ENCODE measurements at regions not wholly inside any gene's neighbourhood (a gene's known extent, or its start where the extent isn't known, plus 50 kb on each side); places are given as distances from the start of the nearest gene placed in this dataset.
A peak's percentile ranks its signal among the peaks of the same experiment; 100 is the strongest.

DNA sequence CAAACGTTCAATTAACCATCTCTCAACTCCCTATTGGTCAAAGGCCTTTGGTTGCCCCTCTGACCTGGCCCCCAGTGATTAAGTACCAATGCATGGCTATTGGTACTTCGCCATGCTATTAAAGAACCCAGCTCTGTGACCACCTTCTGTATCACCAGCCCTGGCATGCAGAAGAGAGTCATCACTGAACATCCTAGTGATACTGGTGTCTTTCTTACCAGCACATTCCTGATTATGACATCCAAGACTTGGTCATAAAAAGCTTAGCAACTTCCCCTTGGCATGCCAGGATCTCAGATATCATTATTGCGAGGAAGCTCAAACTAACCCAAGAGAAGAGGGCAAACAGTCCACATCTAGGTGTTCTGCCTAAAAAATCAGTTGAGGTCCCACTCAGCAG lies 122.3 kb upstream of the OTUD4 start:
- H3K9me3 ChIP-seq (ENCODE audit: control insufficient read depth, insufficient read depth, low read length) = no peaks in the 10 kb centered on the region
- no peaks in the 10 kb centered on the region for H3K27me3 ChIP-seq (ENCODE audit: control insufficient read depth, insufficient read depth, low read length)
- DNase-seq (ENCODE audit: low read depth in 4 of 6, low spot score in 6 of 6) = no peak
- H3K4me3 ChIP-seq (ENCODE audit: low read depth, low read length) = no peak overlapping the region
- H3K4me1 ChIP-seq (ENCODE audit: control insufficient read depth, insufficient read depth, low read length) = no peaks in the 10 kb centered on the region
- 89% methylated on average over 3 of the region's 3 CpGs for WGBS (ENCODE audit: insufficient coverage)
- no peaks in the 10 kb centered on the region for H3K36me3 ChIP-seq (ENCODE audit: control insufficient read depth, insufficient read depth, low read length)
- no peak overlapping the region for H3K27ac ChIP-seq (ENCODE audit: low read depth, low read length)

DNA sequence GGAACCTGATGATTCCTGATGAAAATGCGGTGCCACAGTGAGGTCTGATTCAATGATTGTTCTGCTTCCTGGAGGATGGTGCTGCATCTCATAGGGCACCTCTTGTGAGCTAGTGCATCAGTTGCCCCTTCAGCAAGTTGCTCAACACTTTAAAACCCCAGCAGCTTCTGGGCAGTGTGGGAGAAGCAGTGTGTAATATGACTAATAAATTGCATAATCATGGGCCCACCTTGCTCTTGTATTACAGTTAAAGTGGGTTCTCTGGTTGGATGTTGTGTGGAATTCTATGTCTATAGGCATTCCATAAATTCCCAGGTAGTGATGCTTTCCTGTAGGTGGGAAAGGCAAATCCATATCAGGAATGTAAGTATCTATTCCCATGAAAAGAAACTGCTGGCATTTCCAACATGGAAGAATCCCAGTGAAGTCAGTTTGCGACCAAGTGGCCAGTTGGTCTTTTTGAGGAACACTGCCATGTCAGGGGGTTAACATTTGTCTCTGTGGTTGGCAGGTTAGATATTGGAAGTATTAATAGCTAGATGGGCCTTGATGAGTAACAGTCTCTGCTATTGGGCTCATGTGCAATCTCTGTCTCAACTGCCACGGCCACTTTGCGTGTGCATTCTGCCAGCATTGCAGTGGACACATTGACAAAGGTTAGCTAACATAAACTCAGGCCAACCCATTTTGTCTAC lies 121.1 kb upstream of the OTUD4 start:
- no peak for DNase-seq (ENCODE audit: low read depth in 4 of 6, low spot score in 6 of 6)
- 100% methylated on average over 4 of the region's 4 CpGs for WGBS (ENCODE audit: insufficient coverage)
- Histone ChIP-seq H3K4me1 (ENCODE audit: control insufficient read depth, insufficient read depth, low read length) (no peaks in the 10 kb centered on the region), H3K36me3 (ENCODE audit: control insufficient read depth, insufficient read depth, low read length) (no peaks in the 10 kb centered on the region), H3K9me3 (ENCODE audit: control insufficient read depth, insufficient read depth, low read length) (no peaks in the 10 kb centered on the region), H3K27me3 (ENCODE audit: control insufficient read depth, insufficient read depth, low read length) (no peaks in the 10 kb centered on the region), H3K27ac (ENCODE audit: low read depth, low read length) (no peak overlapping the region), H3K4me3 (ENCODE audit: low read depth, low read length) (no peak overlapping the region)

DNA sequence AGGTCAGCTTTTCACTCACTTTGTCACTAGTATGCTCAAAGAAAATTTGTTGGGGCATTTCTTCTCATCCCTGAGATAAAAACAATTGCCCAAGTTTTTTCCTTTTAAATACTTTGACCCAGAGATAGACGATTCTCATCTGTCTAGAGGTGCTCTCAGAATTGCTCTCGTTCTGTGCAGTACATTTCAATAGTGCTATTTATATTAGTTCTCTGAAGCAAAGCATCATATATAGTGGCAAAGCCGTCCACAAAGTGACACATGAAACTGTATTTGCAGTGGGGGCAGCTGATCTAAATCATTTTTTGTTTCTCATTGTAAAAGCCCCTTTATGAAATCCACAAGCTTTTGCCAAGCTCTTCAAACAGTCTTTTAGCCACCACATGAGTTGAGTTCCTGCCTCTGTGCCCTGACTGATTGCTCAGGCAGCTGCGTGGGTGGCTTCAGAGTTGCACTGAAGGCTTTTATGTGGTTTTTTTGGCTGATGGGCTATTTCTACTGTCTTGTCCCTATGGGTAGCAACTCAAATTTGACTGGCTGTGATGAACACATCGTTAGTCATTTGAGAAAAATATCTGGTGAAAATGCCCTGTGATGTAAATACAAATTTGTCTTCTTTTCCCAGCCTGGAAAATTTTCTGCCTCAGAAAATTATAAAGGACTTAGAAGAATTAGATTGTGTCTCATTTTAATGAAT lies 119.1 kb upstream of the OTUD4 start:
- DNase-seq (ENCODE audit: low read depth in 4 of 6, low spot score in 6 of 6) = peak in 2 of 6 donors; percentile 3 to 46
- no CpG with 5 or more reads among the region's 5 CpGs for WGBS (ENCODE audit: insufficient coverage)
- no peaks in the 10 kb centered on the region for H3K36me3 ChIP-seq (ENCODE audit: control insufficient read depth, insufficient read depth, low read length)
- no peaks in the 10 kb centered on the region for H3K27me3 ChIP-seq (ENCODE audit: control insufficient read depth, insufficient read depth, low read length)
- H3K4me1 ChIP-seq (ENCODE audit: control insufficient read depth, insufficient read depth, low read length) = no peaks in the 10 kb centered on the region
- no peaks in the 10 kb centered on the region for H3K9me3 ChIP-seq (ENCODE audit: control insufficient read depth, insufficient read depth, low read length)
- H3K4me3 ChIP-seq (ENCODE audit: low read depth, low read length) = no peak overlapping the region
- H3K27ac ChIP-seq (ENCODE audit: low read depth, low read length) = no peak overlapping the region

DNA sequence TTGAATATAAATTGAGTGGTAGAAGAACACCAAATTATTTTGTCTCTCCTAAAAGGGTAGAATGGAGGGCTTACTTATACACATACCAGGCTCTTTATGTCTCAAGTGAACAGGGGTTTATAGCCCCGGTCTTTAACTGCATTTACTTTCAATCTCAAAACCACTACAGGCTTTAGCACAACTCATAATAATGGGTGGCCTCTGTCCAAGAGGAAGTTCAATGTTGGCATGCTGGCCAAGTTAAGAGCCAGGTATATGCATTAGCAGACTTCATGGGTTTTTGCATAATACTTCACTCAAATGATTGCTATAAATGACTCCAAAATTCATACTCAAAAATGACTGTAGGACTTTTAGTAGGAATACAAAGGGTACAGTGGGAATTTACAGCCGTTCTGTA lies 118.5 kb upstream of the OTUD4 start:
- Histone ChIP-seq H3K27me3 (ENCODE audit: control insufficient read depth, insufficient read depth, low read length) (no peaks in the 10 kb centered on the region), H3K36me3 (ENCODE audit: control insufficient read depth, insufficient read depth, low read length) (no peaks in the 10 kb centered on the region), H3K4me3 (ENCODE audit: low read depth, low read length) (no peak overlapping the region), H3K4me1 (ENCODE audit: control insufficient read depth, insufficient read depth, low read length) (no peaks in the 10 kb centered on the region), H3K9me3 (ENCODE audit: control insufficient read depth, insufficient read depth, low read length) (no peaks in the 10 kb centered on the region), H3K27ac (ENCODE audit: low read depth, low read length) (no peak overlapping the region)
- DNase-seq (ENCODE audit: low read depth in 4 of 6, low spot score in 6 of 6) = peak in 1 of 6 donors; percentile 5
- WGBS (ENCODE audit: insufficient coverage) = no CpG with 5 or more reads among the region's 2 CpGs

DNA sequence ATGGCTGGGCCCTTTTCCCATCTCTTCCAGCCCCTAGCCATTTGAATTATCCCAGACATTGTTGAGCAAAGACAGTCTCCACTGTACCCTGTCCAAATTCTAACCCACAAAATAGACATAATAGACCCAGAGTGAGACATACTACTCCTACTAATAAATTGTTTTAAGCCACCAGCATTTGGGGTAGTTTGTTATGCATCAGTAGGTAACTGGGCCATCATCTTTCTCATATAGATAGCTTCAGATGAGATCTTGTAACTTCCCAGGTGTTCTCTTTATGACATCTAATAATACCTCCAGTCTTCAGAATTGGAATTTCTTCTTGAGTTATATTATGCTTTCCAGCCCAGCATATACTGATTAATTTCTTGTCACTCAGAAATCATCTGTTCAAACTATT lies 117.2 kb upstream of the OTUD4 start:
- Histone ChIP-seq H3K27ac (ENCODE audit: low read depth, low read length) (no peak overlapping the region), H3K9me3 (ENCODE audit: control insufficient read depth, insufficient read depth, low read length) (no peaks in the 10 kb centered on the region), H3K4me1 (ENCODE audit: control insufficient read depth, insufficient read depth, low read length) (no peaks in the 10 kb centered on the region), H3K4me3 (ENCODE audit: low read depth, low read length) (no peak overlapping the region), H3K36me3 (ENCODE audit: control insufficient read depth, insufficient read depth, low read length) (no peaks in the 10 kb centered on the region), H3K27me3 (ENCODE audit: control insufficient read depth, insufficient read depth, low read length) (no peaks in the 10 kb centered on the region)
- DNase-seq (ENCODE audit: low read depth in 4 of 6, low spot score in 6 of 6) = no peak

DNA sequence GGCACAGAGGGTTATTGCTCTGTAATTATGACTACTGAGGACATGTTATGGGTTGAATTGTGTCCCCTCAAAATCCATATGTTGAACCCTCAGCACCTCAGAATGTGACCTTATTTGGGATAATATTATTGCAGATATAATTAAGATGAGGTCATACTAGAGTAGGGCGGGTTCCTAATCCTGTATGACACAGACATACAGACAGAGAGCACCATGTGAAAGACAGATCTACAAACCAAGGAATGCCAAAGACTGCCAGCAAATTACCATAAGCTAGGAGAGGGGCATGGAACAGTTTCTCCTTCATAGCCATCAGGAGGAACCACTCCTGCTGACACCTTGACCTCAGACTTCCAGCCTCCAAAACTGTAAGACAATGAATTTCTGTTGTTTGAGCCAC lies 115.2 kb upstream of the OTUD4 start:
- H3K9me3 ChIP-seq (ENCODE audit: control insufficient read depth, insufficient read depth, low read length) = no peaks in the 10 kb centered on the region
- H3K4me1 ChIP-seq (ENCODE audit: control insufficient read depth, insufficient read depth, low read length) = no peaks in the 10 kb centered on the region
- no peaks in the 10 kb centered on the region for H3K36me3 ChIP-seq (ENCODE audit: control insufficient read depth, insufficient read depth, low read length)
- H3K27me3 ChIP-seq (ENCODE audit: control insufficient read depth, insufficient read depth, low read length) = no peaks in the 10 kb centered on the region
- no peak overlapping the region for H3K27ac ChIP-seq (ENCODE audit: low read depth, low read length)
- no CpG with 5 or more reads among the region's 1 CpG for WGBS (ENCODE audit: insufficient coverage)
- H3K4me3 ChIP-seq (ENCODE audit: low read depth, low read length) = no peak overlapping the region
- DNase-seq (ENCODE audit: low read depth in 4 of 6, low spot score in 6 of 6) = no peak

DNA sequence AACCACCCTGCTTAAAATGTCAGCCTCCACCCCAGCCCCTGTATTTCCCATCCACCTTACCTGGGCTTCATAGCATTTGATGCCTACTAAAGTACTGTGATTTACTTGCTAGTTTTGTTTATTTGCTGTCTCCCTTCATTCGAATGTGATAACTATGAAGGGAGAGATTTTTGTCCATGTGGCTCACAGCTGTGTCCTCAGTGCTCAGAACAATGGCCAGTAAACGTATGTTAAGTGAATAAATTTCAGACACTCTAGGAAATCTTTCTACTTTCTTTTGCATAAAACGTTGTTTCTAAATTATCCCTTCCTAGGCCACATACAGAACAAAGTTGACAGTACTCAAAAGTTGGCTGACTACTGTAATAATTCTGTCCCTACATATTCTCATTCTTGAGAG lies 114.7 kb upstream of the OTUD4 start:
- Histone ChIP-seq H3K4me3 (ENCODE audit: low read depth, low read length) (no peak overlapping the region), H3K27me3 (ENCODE audit: control insufficient read depth, insufficient read depth, low read length) (no peaks in the 10 kb centered on the region), H3K4me1 (ENCODE audit: control insufficient read depth, insufficient read depth, low read length) (no peaks in the 10 kb centered on the region), H3K9me3 (ENCODE audit: control insufficient read depth, insufficient read depth, low read length) (no peaks in the 10 kb centered on the region), H3K36me3 (ENCODE audit: control insufficient read depth, insufficient read depth, low read length) (no peaks in the 10 kb centered on the region), H3K27ac (ENCODE audit: low read depth, low read length) (no peak overlapping the region)
- DNase-seq (ENCODE audit: low read depth in 4 of 6, low spot score in 6 of 6) = no peak
- 100% methylated on average over 1 of the region's 3 CpGs for WGBS (ENCODE audit: insufficient coverage)

DNA sequence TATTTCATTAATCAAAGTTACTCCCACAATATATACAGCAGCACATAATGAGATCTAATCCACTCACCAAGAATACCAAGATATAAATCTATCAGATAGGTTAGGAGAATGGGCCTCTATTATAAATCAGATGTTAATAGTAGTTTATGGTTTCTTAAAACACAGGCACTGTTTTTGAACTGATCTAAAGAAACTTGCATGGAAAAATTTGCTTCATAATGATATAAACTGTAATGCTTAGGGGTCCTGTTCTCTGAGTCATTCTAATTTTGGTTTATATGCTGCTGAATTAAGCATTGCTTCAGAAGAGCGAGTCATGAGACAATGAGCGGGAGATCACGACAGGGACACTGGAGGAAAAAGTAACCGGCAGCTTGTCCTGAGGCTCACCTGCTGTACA lies 113.3 kb upstream of the OTUD4 start:
- Histone ChIP-seq H3K27me3 (ENCODE audit: control insufficient read depth, insufficient read depth, low read length) (no peaks in the 10 kb centered on the region), H3K9me3 (ENCODE audit: control insufficient read depth, insufficient read depth, low read length) (no peaks in the 10 kb centered on the region), H3K4me3 (ENCODE audit: low read depth, low read length) (no peak overlapping the region), H3K36me3 (ENCODE audit: control insufficient read depth, insufficient read depth, low read length) (no peaks in the 10 kb centered on the region), H3K4me1 (ENCODE audit: control insufficient read depth, insufficient read depth, low read length) (no peaks in the 10 kb centered on the region), H3K27ac (ENCODE audit: low read depth, low read length) (no peak overlapping the region)
- DNase-seq (ENCODE audit: low read depth in 4 of 6, low spot score in 6 of 6) = no peak
- WGBS (ENCODE audit: insufficient coverage) = no CpG with 5 or more reads among the region's 4 CpGs

DNA sequence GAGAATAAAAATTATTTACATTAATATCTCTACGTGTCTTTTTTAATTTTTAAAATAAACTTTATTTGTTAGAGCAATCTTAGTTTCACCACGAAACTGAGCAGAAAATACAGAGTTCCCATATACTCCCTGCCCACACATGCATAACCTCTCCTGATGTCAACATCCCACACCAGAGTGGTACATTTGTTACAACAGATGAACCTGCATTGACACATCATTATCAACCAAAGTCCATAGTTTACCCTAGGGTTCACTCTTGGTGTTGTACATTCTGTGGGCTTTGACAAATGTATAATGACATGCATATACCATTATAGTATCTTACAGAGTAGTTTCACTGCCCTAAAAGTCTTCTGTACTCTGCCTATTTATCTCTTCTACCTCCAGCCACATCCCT lies 110.6 kb upstream of the OTUD4 start:
- Histone ChIP-seq H3K9me3 (ENCODE audit: control insufficient read depth, insufficient read depth, low read length) (no peaks in the 10 kb centered on the region), H3K4me3 (ENCODE audit: low read depth, low read length) (no peak overlapping the region), H3K4me1 (ENCODE audit: control insufficient read depth, insufficient read depth, low read length) (no peaks in the 10 kb centered on the region), H3K27me3 (ENCODE audit: control insufficient read depth, insufficient read depth, low read length) (no peaks in the 10 kb centered on the region), H3K36me3 (ENCODE audit: control insufficient read depth, insufficient read depth, low read length) (no peaks in the 10 kb centered on the region), H3K27ac (ENCODE audit: low read depth, low read length) (no peak overlapping the region)
- DNase-seq (ENCODE audit: low read depth in 4 of 6, low spot score in 6 of 6) = no peak
- 100% methylated on average over 1 of the region's 2 CpGs for WGBS (ENCODE audit: insufficient coverage)

DNA sequence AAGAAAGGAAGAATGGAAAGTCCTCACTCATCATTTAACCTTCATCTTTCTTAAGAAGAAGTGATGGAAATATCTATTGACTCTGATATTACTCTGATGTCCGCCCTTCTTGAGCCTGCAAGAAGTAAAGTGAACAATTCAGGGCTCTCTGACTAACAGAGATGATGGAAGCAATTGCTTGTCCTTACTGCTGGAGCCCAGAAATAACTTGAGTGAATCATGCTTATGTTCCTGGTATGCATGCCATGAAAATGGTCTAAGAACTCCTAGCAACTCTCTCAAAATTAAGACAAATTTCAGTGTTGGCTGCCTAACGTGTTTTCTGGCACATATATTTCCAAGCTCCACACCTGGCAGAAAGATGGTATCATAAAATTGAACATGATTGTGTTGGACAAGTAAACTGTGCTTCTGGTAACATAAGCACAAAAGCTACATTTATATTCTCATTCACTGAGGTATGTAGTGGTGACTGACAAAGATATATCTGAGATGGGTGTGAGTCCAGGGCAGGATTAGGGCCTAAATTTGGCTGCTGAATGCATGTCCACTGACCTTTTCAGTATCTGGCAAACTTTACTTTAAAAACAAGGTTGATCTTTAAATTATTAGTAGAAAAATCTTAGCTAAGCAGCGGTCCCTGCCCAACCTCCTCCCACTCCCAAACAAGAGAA lies 109.2 kb upstream of the OTUD4 start:
- H3K4me3 ChIP-seq (ENCODE audit: low read depth, low read length) = no peak overlapping the region
- no peak overlapping the region for H3K27ac ChIP-seq (ENCODE audit: low read depth, low read length)
- WGBS (ENCODE audit: insufficient coverage) = 100% methylated on average over 1 of the region's 3 CpGs

More for the DNA sequence above, 109.2 kb upstream of the OTUD4 start:
- DNase-seq (ENCODE audit: low read depth in 4 of 6, low spot score in 6 of 6) = no peak
- no peaks in the 10 kb centered on the region for H3K36me3 ChIP-seq (ENCODE audit: control insufficient read depth, insufficient read depth, low read length)
- no peaks in the 10 kb centered on the region for H3K4me1 ChIP-seq (ENCODE audit: control insufficient read depth, insufficient read depth, low read length)
- no peaks in the 10 kb centered on the region for H3K27me3 ChIP-seq (ENCODE audit: control insufficient read depth, insufficient read depth, low read length)
- H3K9me3 ChIP-seq (ENCODE audit: control insufficient read depth, insufficient read depth, low read length) = no peaks in the 10 kb centered on the region

Data from spinal cord (tissue), 9 donors.